GM12872 (cell line): ENCODE measurements at regions not wholly inside any gene's neighbourhood (a gene's known extent, or its start where the extent isn't known, plus 50 kb on each side); places are given as distances from the start of the nearest gene placed in this dataset.

Source experiments
- CTCF ChIP-seq: IDR thresholded peaks from 3 replicates; pipeline ENCODE4 v1.5.1; 2011; ENCODE audit warnings: low read depth, mild to moderate bottlenecking, low read length, moderate library complexity; ENCODE audit not compliant: insufficient read depth

DNA sequence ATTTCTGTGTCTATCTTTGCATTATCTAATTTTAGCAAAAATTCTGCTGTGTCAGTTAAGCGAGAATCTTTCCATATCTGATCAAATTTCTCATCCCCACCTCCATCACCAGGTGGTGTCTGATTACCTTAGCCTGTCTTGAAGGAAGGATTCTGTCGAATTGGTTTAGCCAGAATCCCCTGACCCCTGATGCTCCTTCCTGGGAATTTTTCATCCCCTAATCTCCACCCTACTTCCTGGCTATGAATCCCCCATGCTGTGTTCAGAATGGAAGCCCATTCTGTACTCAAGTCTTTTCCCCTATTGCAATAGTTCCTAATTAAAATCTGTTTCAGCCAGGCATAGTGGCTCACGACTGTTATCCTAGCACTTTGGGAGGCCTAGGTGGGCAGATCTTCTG is 216.1 kb downstream of the SKIDA1 start:
- no peak for TF ChIP-seq CTCF

GRCh38 chr10:21308946-21309345 is 216.5 kb downstream of the SKIDA1 start:
- TF ChIP-seq CTCF: no peak

- TF ChIP-seq CTCF: no peak
Observed at GRCh38 chr10:21308018-21308417, 217.5 kb downstream of the SKIDA1 start.

GRCh38 chr10:21304608-21305007 is 220.9 kb downstream of the SKIDA1 start:
- TF ChIP-seq CTCF: no peak

DNA sequence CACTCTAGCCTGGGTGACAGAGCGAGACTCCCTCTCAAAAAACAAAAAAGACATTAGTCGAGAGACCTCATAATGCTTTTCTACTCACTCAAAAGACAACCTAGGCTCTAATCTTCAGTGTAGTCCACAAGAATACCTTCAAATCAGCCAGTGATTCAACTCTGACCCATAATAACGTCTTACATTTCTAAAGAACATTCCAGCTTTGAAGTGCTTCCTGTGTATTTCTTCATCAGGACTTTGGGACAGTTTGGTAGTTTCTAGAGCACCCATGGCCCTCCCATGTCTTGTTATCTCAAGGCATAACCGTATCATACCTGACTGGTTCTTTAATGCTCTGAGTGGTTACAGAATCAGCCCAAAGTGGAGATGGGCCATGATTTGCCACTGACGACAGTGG is 221.3 kb downstream of the SKIDA1 start:
- TF ChIP-seq CTCF: no peak

- no peak for TF ChIP-seq CTCF
Observed at GRCh38 chr10:21300551-21300950, 224.9 kb downstream of the SKIDA1 start.

- no peak for TF ChIP-seq CTCF
Observed at GRCh38 chr10:21299330-21299729, 226.2 kb downstream of the SKIDA1 start.

- TF ChIP-seq CTCF: no peak
Observed at GRCh38 chr10:21298701-21299100, 226.8 kb downstream of the SKIDA1 start.
